ENCODE measurements at regions not wholly inside any gene's neighbourhood (a gene's known extent, or its start where the extent isn't known, plus 50 kb on each side); places are given as distances from the start of the nearest gene placed in this dataset.

DNA sequence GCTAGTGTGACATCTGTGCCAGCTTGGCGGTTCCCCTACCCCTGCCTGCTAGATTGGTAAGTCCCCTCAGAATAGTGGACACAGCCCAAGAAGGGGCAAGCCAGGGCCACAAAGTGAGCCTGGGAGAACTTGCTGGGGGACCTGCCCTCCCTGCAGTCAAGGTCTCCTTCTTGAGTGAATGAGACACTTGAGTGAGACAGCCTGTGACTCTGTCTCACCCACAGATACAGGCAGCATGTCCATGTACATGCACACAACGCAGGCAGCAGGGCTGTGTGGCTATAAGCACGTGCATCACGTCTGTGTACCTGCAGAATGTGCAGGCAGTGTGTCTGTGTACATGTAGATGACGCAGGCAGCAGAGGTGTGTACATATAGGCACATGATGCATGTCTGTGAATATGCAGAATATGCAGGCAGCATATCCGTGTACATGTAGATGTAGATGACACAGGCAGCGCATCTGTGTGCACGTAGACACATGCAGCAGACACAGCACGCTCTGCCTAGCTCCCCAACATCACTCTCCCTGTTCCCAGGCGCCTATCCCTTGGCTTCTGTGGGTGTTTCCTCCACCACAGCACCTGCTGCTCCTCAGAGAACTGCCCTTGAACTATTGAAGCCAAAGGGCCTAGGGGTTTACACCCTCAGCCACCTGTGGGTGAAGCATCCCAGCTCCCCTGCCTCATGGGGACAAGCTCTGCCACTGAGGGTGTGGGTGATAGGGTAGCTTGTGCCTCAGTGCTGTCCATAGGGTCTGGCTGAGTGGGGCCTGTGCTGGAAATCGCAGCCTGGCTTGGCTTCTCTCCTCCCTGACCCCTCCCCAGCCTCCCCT, 147.2 kb upstream of the TWIST2 start:
- DNase-seq (ENCODE audit: low read depth, low spot score): no peak
- in situ Hi-C loops (cut with HindIII; ENCODE audit: low sequenced_read_pairs): no loop called here
- no peak overlapping the region for H3K4me3 ChIP-seq (ENCODE audit: low read depth, low read length)
- TF ChIP-seq, protein P1, sequence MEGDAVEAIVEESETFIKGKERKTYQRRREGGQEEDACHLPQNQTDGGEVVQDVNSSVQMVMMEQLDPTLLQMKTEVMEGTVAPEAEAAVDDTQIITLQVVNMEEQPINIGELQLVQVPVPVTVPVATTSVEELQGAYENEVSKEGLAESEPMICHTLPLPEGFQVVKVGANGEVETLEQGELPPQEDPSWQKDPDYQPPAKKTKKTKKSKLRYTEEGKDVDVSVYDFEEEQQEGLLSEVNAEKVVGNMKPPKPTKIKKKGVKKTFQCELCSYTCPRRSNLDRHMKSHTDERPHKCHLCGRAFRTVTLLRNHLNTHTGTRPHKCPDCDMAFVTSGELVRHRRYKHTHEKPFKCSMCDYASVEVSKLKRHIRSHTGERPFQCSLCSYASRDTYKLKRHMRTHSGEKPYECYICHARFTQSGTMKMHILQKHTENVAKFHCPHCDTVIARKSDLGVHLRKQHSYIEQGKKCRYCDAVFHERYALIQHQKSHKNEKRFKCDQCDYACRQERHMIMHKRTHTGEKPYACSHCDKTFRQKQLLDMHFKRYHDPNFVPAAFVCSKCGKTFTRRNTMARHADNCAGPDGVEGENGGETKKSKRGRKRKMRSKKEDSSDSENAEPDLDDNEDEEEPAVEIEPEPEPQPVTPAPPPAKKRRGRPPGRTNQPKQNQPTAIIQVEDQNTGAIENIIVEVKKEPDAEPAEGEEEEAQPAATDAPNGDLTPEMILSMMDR (IDR thresholded peaks at IDR 0.05; ENCODE audit: low read depth, low read length): no peak

- no peak for DNase-seq (ENCODE audit: low read depth, low spot score)
- in situ Hi-C loops (cut with HindIII; ENCODE audit: low sequenced_read_pairs): no loop called here
- no peak overlapping the region for H3K4me3 ChIP-seq (ENCODE audit: low read depth, low read length)
- TF ChIP-seq, protein P1 (IDR thresholded peaks at IDR 0.05; ENCODE audit: low read depth, low read length): no peak
Observed at GRCh38 chr2:238701341-238702206, 146.3 kb upstream of the TWIST2 start.

DNA sequence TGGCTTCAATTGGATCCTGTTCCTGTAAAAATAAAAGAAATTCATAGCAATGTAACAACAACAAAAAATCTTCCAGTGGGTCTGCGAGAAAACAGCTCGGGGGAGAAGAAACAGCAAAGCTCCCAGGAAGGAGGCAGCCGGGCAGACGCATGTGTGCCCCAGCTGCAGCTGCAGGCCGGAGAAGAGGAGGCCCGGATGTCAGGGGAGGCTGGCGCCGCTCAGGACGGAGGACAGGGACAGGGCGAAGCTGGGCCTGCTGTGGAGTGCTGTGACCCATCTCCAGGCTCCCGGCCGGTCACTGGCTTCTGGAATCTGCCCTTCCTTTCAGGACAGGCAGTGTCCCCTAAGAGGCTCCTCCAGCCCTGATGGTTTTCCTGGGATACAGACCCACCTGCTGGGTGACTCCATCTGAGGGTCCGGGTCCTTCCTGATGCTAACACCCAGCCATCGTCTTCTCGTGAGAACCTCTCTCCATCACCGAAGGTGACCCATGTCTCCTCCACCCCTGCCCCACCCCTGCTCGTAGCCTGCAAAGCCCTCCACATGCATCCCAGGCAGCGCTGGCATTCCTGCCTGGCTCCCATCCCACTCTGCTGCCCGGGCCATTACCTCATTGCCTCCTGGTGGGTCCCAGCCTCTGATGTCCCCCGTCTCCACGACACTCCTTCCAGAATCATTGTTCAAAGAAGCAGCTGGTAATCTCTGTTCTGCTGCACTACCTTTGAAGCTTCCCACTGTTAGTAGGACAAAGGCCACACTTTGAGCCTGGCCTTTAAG, 145.4 kb upstream of the TWIST2 start:
- DNase-seq (ENCODE audit: low read depth, low spot score): no peak
- TF ChIP-seq, protein P1 (IDR thresholded peaks at IDR 0.05; ENCODE audit: low read depth, low read length): no peak
- H3K4me3 ChIP-seq (ENCODE audit: low read depth, low read length): no peak overlapping the region
- in situ Hi-C loops (cut with HindIII; ENCODE audit: low sequenced_read_pairs): no loop called here

DNA sequence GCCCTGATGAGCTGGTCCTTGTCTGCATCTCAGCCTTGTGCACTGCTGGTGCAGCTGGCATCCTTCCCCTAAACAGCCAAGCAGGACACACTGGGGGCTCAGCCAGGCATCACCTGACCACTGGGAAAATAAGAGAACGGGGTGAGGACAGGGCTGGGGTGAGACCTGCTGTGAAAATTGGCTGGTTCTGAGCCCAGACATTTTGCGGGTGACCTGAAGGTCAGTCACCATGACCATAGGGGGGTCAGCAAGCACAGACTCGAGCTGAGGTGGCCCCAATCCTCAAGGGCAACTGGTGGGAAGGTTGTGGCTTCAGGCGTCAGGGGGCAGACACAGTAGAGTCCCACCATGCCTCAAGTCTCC, 144.9 kb upstream of the TWIST2 start:
- TF ChIP-seq, protein P1 (IDR thresholded peaks at IDR 0.05; ENCODE audit: low read depth, low read length): no peak
- no peak overlapping the region for H3K4me3 ChIP-seq (ENCODE audit: low read depth, low read length)
- DNase-seq (ENCODE audit: low read depth, low spot score): no peak
- in situ Hi-C loops (cut with HindIII; ENCODE audit: low sequenced_read_pairs): no loop called here

DNA sequence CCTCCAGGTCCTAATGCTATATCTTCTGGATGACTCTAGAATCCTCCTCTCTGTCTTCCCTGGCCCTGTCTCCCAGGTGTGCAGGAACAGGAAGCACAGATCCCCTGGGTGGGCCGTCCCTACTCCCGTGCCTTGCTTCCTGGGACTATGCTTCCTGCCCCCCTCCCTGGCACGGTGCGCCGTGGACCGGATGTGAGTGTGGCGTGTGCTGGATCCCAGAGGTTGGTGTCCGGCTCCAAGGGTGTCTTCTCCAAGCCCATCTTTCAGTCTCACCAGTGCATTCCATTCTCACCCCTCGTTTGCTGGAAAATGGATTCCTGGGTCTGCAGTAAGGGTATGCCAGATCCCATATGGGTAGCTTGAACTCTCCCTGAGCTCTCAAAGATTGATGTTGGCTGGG, 144.4 kb upstream of the TWIST2 start:
- TF ChIP-seq, protein P1 (IDR thresholded peaks at IDR 0.05; ENCODE audit: low read depth, low read length): no peak
- H3K4me3 ChIP-seq (ENCODE audit: low read depth, low read length): no peak overlapping the region
- no peak for DNase-seq (ENCODE audit: low read depth, low spot score)
- in situ Hi-C loops (cut with HindIII; ENCODE audit: low sequenced_read_pairs): no loop called here
